SK-N-SH (cell line): ENCODE measurements at regions not wholly inside any gene's neighbourhood (a gene's known extent, or its start where the extent isn't known, plus 50 kb on each side); places are given as distances from the start of the nearest gene placed in this dataset.

Source experiments
- CTCF ChIA-PET: fragments of 300-600, 350-600 bp; formaldehyde crosslinking; extraction: SDS; loops from one replicate; lab custom pipeline; 2021; lab: Yijun Ruan, JAX
- POLR2A ChIA-PET: fragments of 350-600 bp; sonication (Branson Sonifier 250); formaldehyde crosslinking; extraction: SDS; loops from one replicate; lab custom pipeline; 2020; ENCODE audit warnings: antibody characterized with exemption, inconsistent platforms; lab: Yijun Ruan, JAX
- DNase-seq: peaks from one replicate; pipeline ENCODE4 v3.0.0; 2012
- H2AFZ ChIP-seq: fragments of 200-600 bp; sonication (generic); 2 replicates; pipeline ENCODE4 v1.8.1; 2016; ENCODE audit warnings: antibody characterized with exemption, mild to moderate bottlenecking, low read depth
- H3F3A ChIP-seq: fragments of 200-600 bp; sonication (generic); replicated peaks from 2 replicates; pipeline ENCODE3; 2016; ENCODE audit warnings: antibody characterized with exemption, mild to moderate bottlenecking; ENCODE audit not compliant: insufficient read depth
- H3K27ac ChIP-seq, 2 experiments: fragments of 200-500 bp in 1 of 2; fragments of 200-600 bp in 1 of 2; sonication (Bioruptor generic) in 1 of 2; sonication (generic), shearing (Covaris generic) in 1 of 2; 2 replicates each; pipeline versions ENCODE4 v1.5.1 to v1.6.1; 2014 to 2016; ENCODE audit warnings: low read depth in 2 of 2, inconsistent platforms in 1 of 2, low read length in 1 of 2, mild to moderate bottlenecking in 1 of 2, mixed read lengths in 1 of 2
- H3K27me3 ChIP-seq: fragments of 200-600 bp; sonication (generic), shearing (Covaris generic); 2 replicates; pipeline ENCODE4 v1.6.1; 2016; ENCODE audit warnings: mixed run types; ENCODE audit not compliant: insufficient read depth
- H3K36me3 ChIP-seq, 2 experiments: fragments of 200-500 bp in 1 of 2; fragments of 200-600 bp in 1 of 2; sonication (Bioruptor generic) in 1 of 2; sonication (generic) in 1 of 2; replicated peaks in 1 of 2; 2 replicates each; pipeline versions ENCODE3 to v1.5.1; 2014 to 2016; ENCODE audit warnings: low read length in 1 of 2, mild to moderate bottlenecking in 1 of 2; ENCODE audit not compliant: insufficient read depth in 2 of 2, control insufficient read depth in 1 of 2
- H3K4me1 ChIP-seq, 2 experiments: fragments of 200-500 bp in 1 of 2; fragments of 200-600 bp in 1 of 2; sonication (Bioruptor generic) in 1 of 2; sonication (generic), shearing (Covaris generic) in 1 of 2; 2 replicates each; pipeline versions ENCODE4 v1.5.1 to v1.6.1; 2014 to 2016; ENCODE audit warnings: low read depth in 1 of 2, low read length in 1 of 2, mixed run types in 1 of 2; ENCODE audit not compliant: insufficient read depth in 2 of 2, control insufficient read depth in 1 of 2
- H3K4me2 ChIP-seq: fragments of 200-600 bp; sonication (generic), shearing (Covaris generic); 2 replicates; pipeline ENCODE4 v1.6.1; 2017; ENCODE audit warnings: mixed run types
- H3K4me3 ChIP-seq, 2 experiments: fragments of 200-500 bp in 1 of 2; fragments of 200-600 bp in 1 of 2; sonication (Bioruptor generic) in 1 of 2; sonication (generic), shearing (Covaris generic) in 1 of 2; 2 replicates each; pipeline versions ENCODE4 v1.5.1 to v1.8.1; 2014 to 2016; ENCODE audit warnings: low read depth in 2 of 2, inconsistent platforms in 1 of 2, low read length in 1 of 2, mild to moderate bottlenecking in 1 of 2, mixed read lengths in 1 of 2, moderate library complexity in 1 of 2
- H3K79me2 ChIP-seq: fragments of 200-600 bp; sonication (generic); 2 replicates; pipeline ENCODE4 v1.8.1; 2017; ENCODE audit warnings: mild to moderate bottlenecking; ENCODE audit not compliant: insufficient read depth
- H3K9ac ChIP-seq: fragments of 200-600 bp; sonication (generic); 2 replicates; pipeline ENCODE4 v1.6.1; 2017; ENCODE audit warnings: mixed run types
- H3K9me2 ChIP-seq: fragments of 200-600 bp; sonication (generic); 2 replicates; pipeline ENCODE4 v1.6.1; 2017; ENCODE audit warnings: mixed run types
- H3K9me3 ChIP-seq: fragments of 200-600 bp; sonication (generic); 2 replicates; pipeline ENCODE4 v1.6.1; 2017; ENCODE audit warnings: mixed run types, mild to moderate bottlenecking, moderate library complexity
- H4K20me1 ChIP-seq: fragments of 200-600 bp; sonication (generic); 2 replicates; pipeline ENCODE4 v1.6.1; 2017; ENCODE audit warnings: mild to moderate bottlenecking, mixed run types; ENCODE audit not compliant: insufficient read depth
- ELF1 ChIP-seq: IDR thresholded peaks from 2 replicates; pipeline ENCODE4 v1.4.0; 2012
- EZH2phosphoT487 ChIP-seq: fragments of 200-600 bp; sonication (generic); IDR thresholded peaks from 2 replicates; pipeline ENCODE4 v1.6.1; 2017; ENCODE audit warnings: low read depth, mixed run types, mild to moderate bottlenecking, antibody characterized with exemption, moderate library complexity, borderline replicate concordance
- FOSL2 ChIP-seq: IDR thresholded peaks from 2 replicates; pipeline ENCODE4 v1.4.0; 2012; ENCODE audit warnings: low read depth, mild to moderate bottlenecking, moderate library complexity, borderline replicate concordance
- IRF3 ChIP-seq: fragments of 150-350 bp; IDR thresholded peaks from 2 replicates; pipeline ENCODE4 v1.6.1; 2016; ENCODE audit warnings: mild to moderate bottlenecking, low read depth, low read length
- MAX ChIP-seq: IDR thresholded peaks from 2 replicates; pipeline ENCODE4 v1.4.0; 2012; ENCODE audit warnings: low read depth
- MEF2A ChIP-seq: IDR thresholded peaks from 2 replicates; pipeline ENCODE4 v1.4.0; 2012; ENCODE audit warnings: low read depth, borderline replicate concordance
- MXI1 ChIP-seq: IDR thresholded peaks from 2 replicates; pipeline ENCODE4 v1.6.1; 2012; ENCODE audit warnings: mild to moderate bottlenecking, low read depth, low read length, improper control_type of control experiment
- NFIC ChIP-seq: IDR thresholded peaks from 2 replicates; pipeline ENCODE4 v1.4.0; 2012; ENCODE audit warnings: borderline replicate concordance
- POLR2AphosphoS5 ChIP-seq: IDR thresholded peaks from 2 replicates; pipeline ENCODE4 v1.6.1; 2012; ENCODE audit warnings: low read depth, low read length
- REST ChIP-seq: IDR thresholded peaks from 2 replicates; pipeline ENCODE4 v1.6.1; 2012; ENCODE audit warnings: mild to moderate bottlenecking, low read depth, low read length, moderate library complexity
- RFX5 ChIP-seq: IDR thresholded peaks from 2 replicates; pipeline ENCODE4 v1.6.1; 2012; ENCODE audit warnings: mild to moderate bottlenecking, improper control_type of control experiment, low read length
- RXRA ChIP-seq: IDR thresholded peaks from 2 replicates; pipeline ENCODE4 v1.4.0; 2012; ENCODE audit warnings: low read depth, mild to moderate bottlenecking, borderline replicate concordance
- TCF12 ChIP-seq: IDR thresholded peaks from 2 replicates; pipeline ENCODE4 v1.4.0; 2012
- TEAD4 ChIP-seq: IDR thresholded peaks from 2 replicates; pipeline ENCODE4 v1.4.0; 2012; ENCODE audit warnings: mild to moderate bottlenecking, borderline replicate concordance; ENCODE audit not compliant: insufficient read depth
- YY1 ChIP-seq: IDR thresholded peaks from 2 replicates; pipeline ENCODE4 v1.4.0; 2012; ENCODE audit warnings: low read depth, mild to moderate bottlenecking
- WGBS: methylation state at CpG from one replicate; pipeline ENCODE4 v1.1.6; 2017; ENCODE audit warnings: low lambda C conversion rate; 5-methylcytosine and 5-hydroxymethylcytosine counted together

- POLR2A ChIA-PET: no interaction called here
- Histone ChIP-seq H3K4me3 (no peak overlapping the region), H4K20me1 (no peaks in the 10 kb centered on the region), H3K9me2 (no peaks in the 10 kb centered on the region), H3K36me3 (no peaks in the 10 kb centered on the region), H3F3A (no peaks in the 10 kb centered on the region), H2AFZ (no peak overlapping the region), H3K27ac (no peak overlapping the region), H3K4me1 (no peaks in the 10 kb centered on the region), H3K9me3 (no peaks in the 10 kb centered on the region), H3K79me2 (no peaks in the 10 kb centered on the region), H3K4me2 (no peak overlapping the region), H3K27me3 (no peaks in the 10 kb centered on the region), H3K9ac (no peak overlapping the region)
- no peak for TF ChIP-seq NFIC
- TF ChIP-seq MEF2A: no peak
- TF ChIP-seq FOSL2: no peak
- TF ChIP-seq TCF12: no peak
- TF ChIP-seq RFX5: no peak
- TF ChIP-seq MAX: no peak
- CTCF ChIA-PET: no interaction called here
- DNase-seq: no peak
- WGBS: 7% methylated on average over 1 of the region's 1 CpG
Measured at GRCh38 chr14:37695866-37696265, 100.4 kb downstream of the TTC6 start.

- CTCF ChIA-PET: no interaction called here
- no peak overlapping the region for H3K27ac ChIP-seq
- H3K4me1 ChIP-seq: no peaks in the 10 kb centered on the region
- TF ChIP-seq YY1 (no peak), ELF1 (no peak), RXRA (no peak), TEAD4 (no peak), REST (no peak), MAX (no peak), EZH2phosphoT487 (no peak), TCF12 (no peak), FOSL2 (no peak), MXI1 (no peak), IRF3 (no peak), NFIC (no peak), POLR2AphosphoS5 (no peak)
- no peak overlapping the region for H3K4me2 ChIP-seq
- POLR2A ChIA-PET: no interaction called here
- H2AFZ ChIP-seq: no peak overlapping the region
- no peaks in the 10 kb centered on the region for H3K9me2 ChIP-seq
- no peaks in the 10 kb centered on the region for H4K20me1 ChIP-seq
- no peak overlapping the region for H3K9ac ChIP-seq
- DNase-seq: no peak
- no peak overlapping the region for H3K4me3 ChIP-seq
- no peaks in the 10 kb centered on the region for H3F3A ChIP-seq
- H3K36me3 ChIP-seq: no peaks in the 10 kb centered on the region
- H3K27me3 ChIP-seq: no peaks in the 10 kb centered on the region
- H3K79me2 ChIP-seq: no peaks in the 10 kb centered on the region
- no peaks in the 10 kb centered on the region for H3K9me3 ChIP-seq
Measured at GRCh38 chr14:37697489-37698121, 102.2 kb downstream of the TTC6 start.
